GM12892 (cell line): ENCODE measurements at regions not wholly inside any gene's neighbourhood (a gene's known extent, or its start where the extent isn't known, plus 50 kb on each side); places are given as distances from the start of the nearest gene placed in this dataset.

Experiments
- POLR2A ChIP-seq: IDR thresholded peaks from 2 replicates; pipeline ENCODE4 v1.6.1; 2011; ENCODE audit warnings: low read depth, low read length, control low read depth
- POLR2AphosphoS5 ChIP-seq: IDR thresholded peaks from 2 replicates; pipeline ENCODE4 v1.6.1; 2011; ENCODE audit warnings: low read depth, low read length, control low read depth
- TAF1 ChIP-seq: IDR thresholded peaks from 2 replicates; pipeline ENCODE4 v1.6.1; 2011; ENCODE audit warnings: low read depth, mild to moderate bottlenecking, control low read depth, low read length, borderline replicate concordance

GRCh38 chr3:101998256-101998926 is 149.1 kb downstream of the NFKBIZ start:
- TF ChIP-seq TAF1 = no peak
- no peak for TF ChIP-seq POLR2A
- no peak for TF ChIP-seq POLR2AphosphoS5
